ENCODE measurements at regions not wholly inside any gene's neighbourhood (a gene's known extent, or its start where the extent isn't known, plus 50 kb on each side); places are given as distances from the start of the nearest gene placed in this dataset.

DNA sequence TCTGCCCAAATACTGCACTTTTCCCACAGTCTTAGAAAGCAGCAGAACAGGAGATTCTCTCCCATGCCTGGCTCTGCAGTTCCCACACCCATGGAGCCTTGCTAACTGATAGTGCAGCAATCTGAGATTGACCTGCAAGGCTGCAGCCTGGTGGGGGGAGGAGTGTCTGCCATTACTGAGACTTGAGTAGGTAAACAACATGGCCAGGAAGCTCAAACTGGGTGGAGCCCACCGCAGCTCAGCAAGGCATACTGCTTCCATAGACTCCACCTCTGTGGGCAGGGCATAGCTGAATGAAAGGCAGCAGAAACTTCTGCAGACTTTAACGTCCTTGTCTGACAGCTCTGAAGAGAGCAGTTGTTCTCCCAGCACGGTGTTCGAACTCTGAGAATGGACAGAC, 358.5 kb upstream of the PCDH9 start:
- no peak for TF ChIP-seq KDM1A (IDR thresholded peaks at IDR 0.05; ENCODE audit: low read depth)
- TF ChIP-seq, protein P1, sequence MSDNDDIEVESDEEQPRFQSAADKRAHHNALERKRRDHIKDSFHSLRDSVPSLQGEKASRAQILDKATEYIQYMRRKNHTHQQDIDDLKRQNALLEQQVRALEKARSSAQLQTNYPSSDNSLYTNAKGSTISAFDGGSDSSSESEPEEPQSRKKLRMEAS (IDR thresholded peaks at IDR 0.05), result no peak
- TF ChIP-seq, protein P2, sequence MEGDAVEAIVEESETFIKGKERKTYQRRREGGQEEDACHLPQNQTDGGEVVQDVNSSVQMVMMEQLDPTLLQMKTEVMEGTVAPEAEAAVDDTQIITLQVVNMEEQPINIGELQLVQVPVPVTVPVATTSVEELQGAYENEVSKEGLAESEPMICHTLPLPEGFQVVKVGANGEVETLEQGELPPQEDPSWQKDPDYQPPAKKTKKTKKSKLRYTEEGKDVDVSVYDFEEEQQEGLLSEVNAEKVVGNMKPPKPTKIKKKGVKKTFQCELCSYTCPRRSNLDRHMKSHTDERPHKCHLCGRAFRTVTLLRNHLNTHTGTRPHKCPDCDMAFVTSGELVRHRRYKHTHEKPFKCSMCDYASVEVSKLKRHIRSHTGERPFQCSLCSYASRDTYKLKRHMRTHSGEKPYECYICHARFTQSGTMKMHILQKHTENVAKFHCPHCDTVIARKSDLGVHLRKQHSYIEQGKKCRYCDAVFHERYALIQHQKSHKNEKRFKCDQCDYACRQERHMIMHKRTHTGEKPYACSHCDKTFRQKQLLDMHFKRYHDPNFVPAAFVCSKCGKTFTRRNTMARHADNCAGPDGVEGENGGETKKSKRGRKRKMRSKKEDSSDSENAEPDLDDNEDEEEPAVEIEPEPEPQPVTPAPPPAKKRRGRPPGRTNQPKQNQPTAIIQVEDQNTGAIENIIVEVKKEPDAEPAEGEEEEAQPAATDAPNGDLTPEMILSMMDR (IDR thresholded peaks at IDR 0.05), result no peak
- TF ChIP-seq POLR2A (IDR thresholded peaks at IDR 0.05; ENCODE audit: low read length), result no peak
- no peak for TF ChIP-seq SMC3 (IDR thresholded peaks at IDR 0.05)
- no peak for TF ChIP-seq PHF8 (IDR thresholded peaks at IDR 0.05; ENCODE audit: borderline replicate concordance, low read depth)
- TF ChIP-seq RNF2 (IDR thresholded peaks at IDR 0.05; ENCODE audit: borderline replicate concordance, low read depth), result no peak
- TF ChIP-seq, protein P3, sequence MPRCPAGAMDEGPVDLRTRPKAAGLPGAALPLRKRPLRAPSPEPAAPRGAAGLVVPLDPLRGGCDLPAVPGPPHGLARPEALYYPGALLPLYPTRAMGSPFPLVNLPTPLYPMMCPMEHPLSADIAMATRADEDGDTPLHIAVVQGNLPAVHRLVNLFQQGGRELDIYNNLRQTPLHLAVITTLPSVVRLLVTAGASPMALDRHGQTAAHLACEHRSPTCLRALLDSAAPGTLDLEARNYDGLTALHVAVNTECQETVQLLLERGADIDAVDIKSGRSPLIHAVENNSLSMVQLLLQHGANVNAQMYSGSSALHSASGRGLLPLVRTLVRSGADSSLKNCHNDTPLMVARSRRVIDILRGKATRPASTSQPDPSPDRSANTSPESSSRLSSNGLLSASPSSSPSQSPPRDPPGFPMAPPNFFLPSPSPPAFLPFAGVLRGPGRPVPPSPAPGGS (IDR thresholded peaks at IDR 0.05), result no peak
- no peak for TF ChIP-seq NR3C1 (IDR thresholded peaks at IDR 0.05)
